ENCODE measurements at regions not wholly inside any gene's neighbourhood (a gene's known extent, or its start where the extent isn't known, plus 50 kb on each side); places are given as distances from the start of the nearest gene placed in this dataset.
A peak's percentile ranks its signal among the peaks of the same experiment; 100 is the strongest.
"Not testable (repeated sequence)": the region's sequence is repeated elsewhere in the genome, so short reads cannot be mapped to it uniquely, and the experiment has no call there.

DNA sequence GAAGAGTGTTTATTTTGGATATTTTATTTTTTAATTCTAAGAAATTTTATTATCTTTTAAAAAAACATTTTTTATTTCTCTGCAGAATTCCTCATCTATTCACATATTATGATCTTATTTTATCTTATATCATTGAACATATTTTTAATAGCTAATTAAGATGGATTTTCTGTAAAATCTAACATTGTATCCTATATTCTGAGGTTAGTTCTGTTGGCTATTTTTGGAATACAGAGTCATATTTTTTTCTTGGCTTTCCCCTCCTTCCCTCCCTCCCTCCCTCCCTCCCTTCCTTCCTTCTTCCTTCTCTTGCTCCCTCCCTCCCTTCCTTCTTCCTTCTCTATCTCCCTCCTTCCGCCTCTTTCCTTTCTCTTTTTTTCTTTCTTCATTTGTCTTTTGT, 2326.6 kb upstream of the RAG2 start:
- no peak for DNase-seq (ENCODE audit: low read depth in 2 of 3, low spot score in 2 of 3)

DNA sequence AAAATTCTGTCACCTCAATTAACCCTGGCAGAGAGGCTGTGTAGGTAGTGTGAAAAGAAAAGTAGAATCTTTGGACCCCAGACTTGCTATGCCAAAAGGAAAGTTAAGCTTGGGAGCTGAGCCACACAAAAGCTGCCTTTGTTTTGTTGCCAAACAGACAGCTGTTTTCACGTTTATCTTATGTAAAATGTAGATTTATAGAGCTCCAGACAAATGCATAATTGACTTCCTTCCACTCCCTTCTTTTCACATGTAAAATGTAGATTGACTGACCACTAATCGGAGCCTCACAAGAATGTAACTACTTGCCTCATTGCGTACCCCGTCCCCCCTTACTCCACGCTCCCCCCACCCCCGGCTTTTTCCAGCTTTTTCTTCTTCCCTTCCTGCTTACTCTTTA, 2302.2 kb upstream of the RAG2 start:
- DNase-seq (ENCODE audit: low read depth in 2 of 3, low spot score in 2 of 3) = no peak

DNA sequence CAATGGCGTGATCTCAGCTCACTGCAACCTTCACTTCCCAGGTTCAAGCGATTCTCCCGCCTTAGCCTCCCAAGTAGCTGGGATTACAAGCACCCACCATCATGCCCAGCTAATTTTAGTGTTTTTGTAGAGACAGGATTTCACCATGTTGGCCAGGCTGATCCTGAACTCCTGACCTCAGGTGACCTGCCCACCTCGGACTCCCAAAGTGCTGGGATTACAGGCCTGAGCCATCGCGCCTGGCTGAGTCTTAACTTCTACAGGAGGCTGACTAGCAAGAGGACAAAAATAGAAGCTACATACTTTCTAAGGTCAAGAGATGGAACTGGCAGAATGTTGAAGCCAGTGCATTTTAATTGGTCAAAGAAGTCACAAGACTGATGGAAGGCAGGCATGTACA, 2296.2 kb upstream of the RAG2 start:
- DNase-seq (ENCODE audit: low read depth in 2 of 3, low spot score in 2 of 3) = not testable (repeated sequence)

DNA sequence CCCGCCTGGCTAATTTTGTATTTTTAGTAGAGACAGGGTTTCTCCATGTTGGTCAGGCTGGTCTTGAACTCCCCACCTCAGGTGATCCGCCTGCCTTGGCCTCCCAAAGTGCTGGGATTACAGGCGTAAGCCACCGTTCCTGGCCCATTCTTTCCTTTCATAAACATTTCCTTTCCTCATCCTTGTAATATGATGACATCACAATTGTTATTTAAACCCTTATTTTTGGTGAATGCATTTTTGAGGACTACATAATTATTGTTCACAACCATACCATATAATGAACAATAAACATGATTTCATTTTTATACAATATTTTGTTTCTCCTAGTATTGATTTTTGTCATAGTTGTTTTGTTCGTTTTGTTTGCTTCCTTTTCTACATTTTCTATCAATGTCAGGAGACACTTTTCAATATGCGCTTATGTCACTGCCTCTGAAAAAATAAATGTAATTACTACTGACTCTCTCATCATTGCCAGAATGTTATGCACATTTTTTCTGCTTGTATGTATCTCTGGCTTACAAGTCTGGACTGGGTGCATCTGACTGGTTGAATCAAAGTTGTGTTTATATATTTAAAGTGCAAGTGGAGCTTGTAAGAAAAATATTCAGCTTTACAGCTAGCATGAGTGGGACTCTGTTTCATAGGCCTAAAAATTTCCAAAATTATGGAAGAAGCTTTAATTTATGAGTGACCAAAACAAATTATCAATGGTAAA, 2286.3 kb upstream of the RAG2 start:
- no peak for DNase-seq (ENCODE audit: low read depth in 2 of 3, low spot score in 2 of 3)

DNA sequence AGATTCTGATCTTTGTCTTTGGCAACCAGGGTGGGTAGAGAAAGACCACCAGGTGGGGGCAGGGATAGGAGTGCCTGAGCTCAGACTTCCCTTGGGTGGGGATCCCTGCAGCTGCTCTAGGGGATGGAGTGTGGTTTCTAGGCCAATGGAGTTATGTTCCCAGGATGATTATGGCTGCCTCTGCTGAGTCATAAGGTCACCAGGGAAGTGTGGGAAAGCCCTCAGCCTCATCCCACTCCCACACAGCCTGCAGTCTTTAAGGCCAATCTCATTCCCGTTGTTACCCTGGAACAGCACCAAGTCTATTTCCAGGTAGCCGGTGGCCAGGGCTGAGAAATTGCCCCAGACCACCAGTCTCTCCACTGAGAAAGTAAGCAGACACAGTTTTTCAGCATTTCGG, 2269.3 kb upstream of the RAG2 start:
- DNase-seq (ENCODE audit: low read depth in 2 of 3, low spot score in 2 of 3) = no peak

DNA sequence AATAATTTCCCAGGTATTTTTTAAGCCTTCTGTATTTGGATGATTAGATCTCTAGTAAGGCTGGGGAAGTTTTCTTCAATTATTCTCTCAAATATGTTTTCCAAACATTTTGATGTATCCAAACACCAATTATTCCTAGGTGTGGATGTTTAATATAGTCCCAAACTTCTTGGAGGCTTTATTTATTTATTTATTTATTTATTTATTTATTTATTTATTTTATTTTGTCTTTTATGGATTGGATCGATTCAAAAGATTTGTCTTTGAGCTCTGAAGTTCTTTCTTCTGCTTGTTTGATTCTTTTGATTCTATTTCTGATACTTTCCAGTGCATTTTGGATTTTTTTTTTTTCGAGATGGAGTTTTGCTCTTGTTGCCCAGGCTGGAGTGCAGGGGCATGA, 2267.9 kb upstream of the RAG2 start:
- no peak for DNase-seq (ENCODE audit: low read depth in 2 of 3, low spot score in 2 of 3)

DNA sequence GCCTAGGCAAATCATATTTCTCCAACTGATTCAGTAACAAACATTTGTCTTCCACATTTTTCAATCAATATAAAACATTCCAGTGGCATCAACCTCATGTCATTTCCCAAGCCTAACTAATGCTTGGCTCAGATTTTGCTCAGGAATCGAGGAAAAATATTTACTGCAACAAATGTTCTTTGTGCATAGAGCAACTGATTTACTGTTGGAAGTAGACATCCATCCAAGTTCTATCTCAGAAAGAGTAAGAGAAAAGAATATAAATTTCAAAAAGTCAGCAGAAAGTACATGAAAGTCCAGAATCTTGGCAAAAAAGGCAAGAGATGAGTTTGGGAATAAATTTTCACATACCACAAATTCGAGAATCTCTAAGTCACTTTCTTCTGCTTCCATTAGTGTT, 2245.0 kb upstream of the RAG2 start:
- no peak for DNase-seq (ENCODE audit: low read depth in 2 of 3, low spot score in 2 of 3)

DNA sequence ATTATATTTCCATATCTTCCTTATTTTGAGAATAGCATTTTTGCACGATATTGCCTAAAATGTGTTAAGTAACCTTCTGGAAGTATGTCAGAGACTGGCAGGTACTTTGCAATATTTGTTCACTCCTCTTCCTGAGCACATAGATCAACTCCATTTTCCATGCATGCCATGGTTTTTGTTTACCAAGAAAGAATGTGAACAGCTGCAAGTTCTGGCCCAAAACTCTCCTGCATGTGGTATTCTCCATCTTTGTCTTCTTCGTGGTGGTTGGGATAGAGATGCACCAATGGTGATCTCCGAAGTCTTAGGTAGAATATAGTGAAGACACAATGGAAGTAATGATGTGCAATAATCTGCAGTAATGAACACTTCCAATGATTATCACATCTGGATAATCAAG, 2241.0 kb upstream of the RAG2 start:
- no peak for DNase-seq (ENCODE audit: low read depth in 2 of 3, low spot score in 2 of 3)

DNA sequence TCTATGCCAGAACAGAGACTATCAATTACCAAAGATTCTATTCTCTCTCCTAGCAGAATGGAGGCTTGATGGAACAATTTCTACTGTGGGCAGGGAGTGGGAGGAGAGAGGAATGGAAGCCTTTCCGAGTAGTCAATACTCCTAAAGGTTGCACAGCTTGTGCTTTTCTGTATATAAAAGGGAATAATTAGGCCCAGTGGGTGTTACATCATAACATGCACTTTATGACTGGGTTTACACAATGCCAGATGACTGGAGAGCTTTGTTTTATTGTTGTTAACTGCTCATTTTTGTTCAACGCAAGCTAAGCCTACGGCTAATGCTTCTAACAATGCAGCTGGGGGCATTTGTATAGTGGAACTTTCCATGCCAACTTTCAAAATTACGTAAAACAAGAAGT, 2237.9 kb upstream of the RAG2 start:
- no peak for DNase-seq (ENCODE audit: low read depth in 2 of 3, low spot score in 2 of 3)

DNA sequence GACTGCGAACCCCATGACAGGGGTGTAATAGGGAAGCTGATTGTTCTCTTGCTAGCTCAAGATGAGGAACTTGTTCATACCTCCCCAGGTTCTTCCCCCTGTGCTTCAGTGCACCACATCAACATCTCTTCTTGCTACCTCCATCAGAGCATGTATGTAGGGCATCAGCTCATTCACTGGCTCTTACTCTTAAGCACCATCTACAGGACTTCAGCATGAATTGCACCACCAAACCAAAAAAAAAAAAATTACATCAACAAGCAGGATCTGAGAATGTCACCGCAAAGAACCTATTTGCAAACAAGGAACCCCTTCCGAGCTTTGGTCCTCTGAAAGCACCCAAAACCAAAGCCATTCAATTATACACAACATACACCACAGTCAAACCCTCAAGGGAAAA, 2226.5 kb upstream of the RAG2 start:
- peak in 1 of 3 donors; percentile 15 for DNase-seq (ENCODE audit: low read depth in 2 of 3, low spot score in 2 of 3)

DNA sequence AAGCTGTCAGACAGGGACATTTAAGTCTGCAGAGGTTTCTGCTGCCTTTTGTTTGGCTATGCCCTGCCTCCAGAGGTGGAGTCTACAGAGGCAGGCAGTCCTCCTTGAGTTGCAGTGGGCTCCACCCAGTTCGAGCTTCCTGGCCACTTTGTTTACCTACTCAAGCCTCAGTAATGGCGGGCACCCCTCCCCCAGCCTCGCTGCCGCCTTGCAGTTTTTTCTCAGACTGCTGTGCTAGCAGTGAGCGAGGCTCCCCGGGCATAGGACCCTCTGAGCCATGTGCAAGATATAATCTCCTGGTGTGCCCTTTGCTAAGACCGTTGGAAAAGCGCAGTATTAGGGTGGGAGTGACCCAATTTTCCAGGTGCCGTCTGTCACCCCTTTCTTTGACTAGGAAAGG, 2223.8 kb upstream of the RAG2 start:
- DNase-seq (ENCODE audit: low read depth in 2 of 3, low spot score in 2 of 3) = not testable (repeated sequence)

DNA sequence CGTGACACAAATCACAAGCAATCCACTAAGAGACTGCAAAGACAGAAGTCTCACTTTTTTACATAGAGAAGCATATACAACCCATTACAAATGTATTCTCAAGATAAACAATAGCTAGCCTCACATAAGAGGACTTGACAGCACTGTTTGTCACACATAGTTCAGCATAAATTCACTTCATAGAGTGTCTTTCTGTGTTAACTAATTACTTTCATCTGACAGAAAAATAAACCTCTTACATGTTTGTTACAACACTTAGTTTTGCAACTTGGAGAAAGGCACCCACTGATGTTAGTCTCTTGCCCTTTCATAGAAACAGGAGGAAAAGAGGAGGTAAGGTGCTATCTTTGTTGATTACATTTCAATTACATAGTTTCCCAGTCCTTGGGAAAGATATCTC, 2221.9 kb upstream of the RAG2 start:
- no peak for DNase-seq (ENCODE audit: low read depth in 2 of 3, low spot score in 2 of 3)

DNA sequence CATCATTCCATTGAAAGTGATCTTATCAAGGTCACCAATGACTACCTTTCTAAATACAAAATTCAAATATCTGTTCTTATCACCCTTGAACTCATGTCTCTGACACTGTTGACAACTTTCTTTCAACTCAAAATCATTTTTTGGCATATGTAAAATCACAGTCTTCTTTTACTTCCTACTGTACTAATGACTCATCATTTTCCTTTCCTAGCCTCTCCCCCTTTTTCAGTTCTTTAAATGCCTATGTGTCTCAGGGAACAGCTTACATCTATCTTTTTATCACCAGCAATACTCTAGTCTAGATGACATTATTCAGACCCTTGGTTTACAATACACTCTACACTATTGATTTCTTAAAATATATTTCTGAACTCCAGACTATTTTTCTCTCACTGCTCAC, 2220.7 kb upstream of the RAG2 start:
- DNase-seq (ENCODE audit: low read depth in 2 of 3, low spot score in 2 of 3) = no peak

DNA sequence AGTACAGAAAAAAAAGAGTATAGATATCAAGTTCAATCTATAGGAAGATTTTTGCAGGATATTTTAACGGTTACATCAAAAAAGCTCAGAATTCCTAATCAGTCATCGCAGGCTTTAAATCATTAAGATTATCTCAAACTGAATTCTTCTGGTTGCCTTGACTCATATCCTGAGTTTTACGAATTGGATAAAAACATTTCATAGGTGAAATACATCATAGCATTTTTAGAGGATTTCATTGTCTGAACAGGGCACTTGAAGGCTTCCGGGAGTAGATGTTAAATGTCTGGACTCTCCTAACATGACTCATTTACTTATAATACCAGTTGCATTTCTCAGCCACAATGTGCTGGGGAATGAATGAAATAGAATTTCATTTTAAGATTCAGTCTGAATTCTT, 2216.6 kb upstream of the RAG2 start:
- DNase-seq (ENCODE audit: low read depth in 2 of 3, low spot score in 2 of 3) = no peak

DNA sequence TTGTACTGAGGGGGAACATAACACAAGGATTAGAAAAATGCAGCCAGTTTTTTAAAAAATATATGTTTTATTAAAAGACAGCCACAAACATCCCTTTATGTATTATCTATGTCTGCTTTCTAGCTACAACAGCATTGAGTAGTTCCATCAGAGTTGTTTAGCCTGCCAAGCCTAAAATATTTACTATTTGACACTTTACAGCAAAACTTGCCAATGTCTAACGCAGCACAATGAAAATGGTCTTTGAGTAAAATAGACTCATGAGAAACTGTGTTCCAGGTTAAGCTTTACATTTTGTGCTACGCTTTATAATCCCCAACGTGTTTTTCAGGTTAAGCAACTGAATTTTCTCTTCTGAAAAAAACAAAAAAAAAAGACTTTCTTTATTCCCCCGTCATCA, 2211.5 kb upstream of the RAG2 start:
- no peak for DNase-seq (ENCODE audit: low read depth in 2 of 3, low spot score in 2 of 3)

DNA sequence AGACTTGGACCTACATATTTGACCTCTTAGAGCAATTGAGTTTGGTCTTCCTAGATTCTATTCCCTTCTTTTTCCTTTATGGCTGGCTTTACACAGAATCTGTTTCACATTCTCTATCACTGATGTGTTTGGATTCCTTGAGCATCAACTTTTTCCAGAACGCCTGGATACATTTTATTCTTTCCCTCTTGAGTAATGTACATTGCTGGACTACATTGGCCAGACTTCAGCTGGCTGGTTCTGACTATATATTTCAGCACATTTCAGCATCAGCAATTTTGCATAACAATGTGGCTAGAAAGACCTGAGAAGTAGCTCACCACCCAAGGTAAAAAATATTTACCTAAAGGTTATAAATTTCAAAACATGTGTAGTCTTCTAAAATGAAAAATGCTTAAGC, 2198.2 kb upstream of the RAG2 start:
- no peak for DNase-seq (ENCODE audit: low read depth in 2 of 3, low spot score in 2 of 3)

DNA sequence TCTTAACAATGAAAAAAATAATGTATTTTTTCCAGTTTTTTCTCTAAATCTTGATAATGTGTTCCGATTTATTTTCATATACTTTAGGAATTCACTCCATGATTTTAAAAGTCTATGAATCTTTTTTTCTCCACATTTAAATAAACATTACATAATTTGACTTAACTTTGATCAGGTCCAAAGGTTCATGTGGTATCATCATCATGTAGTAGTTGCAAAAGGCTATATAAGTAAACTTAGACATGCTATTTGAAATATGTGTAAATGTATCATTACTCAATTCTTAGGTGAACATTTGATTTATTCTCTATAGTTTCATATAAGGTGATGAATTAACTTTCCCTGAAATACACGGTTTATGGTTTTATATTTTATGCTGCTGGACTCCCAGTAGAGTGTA, 2197.0 kb upstream of the RAG2 start:
- no peak for DNase-seq (ENCODE audit: low read depth in 2 of 3, low spot score in 2 of 3)

DNA sequence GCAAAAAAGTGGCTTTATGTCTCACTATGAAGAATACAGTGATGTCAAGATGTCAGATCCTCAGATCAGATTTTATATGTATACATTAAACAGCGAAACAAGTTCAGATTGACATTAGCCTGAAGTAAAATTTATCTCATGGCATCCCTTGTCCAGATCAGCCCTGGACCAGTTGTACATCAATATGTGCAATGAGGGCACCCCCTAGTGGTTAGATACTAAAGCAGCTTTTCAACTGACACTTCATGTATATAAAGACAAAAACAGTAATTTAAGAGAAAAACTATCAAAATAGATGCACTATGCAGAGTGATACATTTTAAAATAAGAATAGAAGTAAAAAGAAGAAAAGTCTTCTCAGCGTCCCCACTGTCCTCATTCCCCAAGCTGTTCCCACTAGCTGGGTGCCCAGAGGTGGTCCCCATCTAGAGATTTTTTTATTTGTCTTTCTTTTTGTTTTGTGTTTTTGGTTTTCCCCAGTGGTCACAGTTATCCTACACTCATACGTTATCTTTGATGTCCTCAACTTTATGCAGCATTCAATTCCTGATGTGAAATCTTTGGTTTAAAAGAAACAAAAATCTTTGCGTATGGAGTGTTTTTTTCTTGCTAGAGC, 2193.4 kb upstream of the RAG2 start:
- peak in 2 of 3 donors; percentile 45 to 79 for DNase-seq (ENCODE audit: low read depth in 2 of 3, low spot score in 2 of 3)

DNA sequence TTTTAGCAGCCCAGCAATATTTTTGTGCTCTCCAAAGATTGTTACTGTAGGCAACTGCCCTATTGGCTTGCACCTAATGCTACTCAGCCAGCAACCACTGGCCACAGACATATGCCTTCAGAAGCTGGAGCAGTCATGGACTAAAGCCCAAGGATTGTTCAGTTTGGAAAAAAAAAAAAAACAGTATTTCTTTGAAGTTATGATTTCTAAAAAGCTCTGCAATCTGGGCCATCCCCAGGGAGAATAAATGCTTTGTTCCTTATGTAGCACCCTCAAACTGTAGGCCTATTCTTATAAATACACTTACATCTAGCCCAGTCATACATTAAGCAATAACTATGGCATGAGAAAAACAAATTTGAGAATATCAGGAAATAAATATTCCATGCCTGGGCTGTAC, 2190.5 kb upstream of the RAG2 start:
- DNase-seq (ENCODE audit: low read depth in 2 of 3, low spot score in 2 of 3) = no peak

DNA sequence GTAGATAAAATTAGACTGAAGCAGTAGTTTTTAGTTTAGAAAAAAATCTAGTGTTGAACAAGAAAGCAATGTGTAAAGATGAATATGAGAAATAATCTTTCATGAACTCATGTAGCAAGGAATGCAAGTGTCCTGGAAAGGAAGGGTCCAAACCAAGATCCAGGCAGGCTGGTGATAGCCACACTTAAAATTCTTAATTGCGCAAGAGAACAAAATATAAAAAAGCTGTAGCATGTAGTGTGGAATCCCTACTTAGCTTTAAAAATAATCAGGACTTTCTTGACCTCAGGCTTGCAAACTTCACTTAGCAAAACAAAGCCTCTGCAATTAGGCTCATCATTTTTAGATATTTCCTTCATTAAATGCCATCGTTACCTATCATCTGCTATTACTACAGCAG, 2186.1 kb upstream of the RAG2 start:
- no peak for DNase-seq (ENCODE audit: low read depth in 2 of 3, low spot score in 2 of 3)

DNA sequence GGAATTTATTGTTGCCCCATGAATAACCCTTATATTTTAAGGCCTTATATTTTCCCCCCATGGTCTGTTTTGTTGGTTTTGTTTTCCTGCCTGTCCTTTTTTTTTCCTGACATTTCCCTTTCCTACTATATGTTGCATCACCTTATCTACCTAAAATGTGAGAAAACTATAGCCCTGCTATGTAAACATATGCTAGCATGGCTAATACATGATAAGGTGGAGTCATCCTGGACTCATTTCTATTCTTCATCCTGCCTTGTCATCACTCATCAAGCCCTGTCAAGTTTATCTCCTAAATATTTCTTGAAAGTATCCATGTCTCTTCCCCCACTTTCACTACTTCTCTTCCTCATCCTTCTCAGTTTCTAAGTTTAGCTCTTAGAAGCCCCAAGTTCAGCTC, 2168.8 kb upstream of the RAG2 start:
- no peak for DNase-seq (ENCODE audit: low read depth in 2 of 3, low spot score in 2 of 3)

DNA sequence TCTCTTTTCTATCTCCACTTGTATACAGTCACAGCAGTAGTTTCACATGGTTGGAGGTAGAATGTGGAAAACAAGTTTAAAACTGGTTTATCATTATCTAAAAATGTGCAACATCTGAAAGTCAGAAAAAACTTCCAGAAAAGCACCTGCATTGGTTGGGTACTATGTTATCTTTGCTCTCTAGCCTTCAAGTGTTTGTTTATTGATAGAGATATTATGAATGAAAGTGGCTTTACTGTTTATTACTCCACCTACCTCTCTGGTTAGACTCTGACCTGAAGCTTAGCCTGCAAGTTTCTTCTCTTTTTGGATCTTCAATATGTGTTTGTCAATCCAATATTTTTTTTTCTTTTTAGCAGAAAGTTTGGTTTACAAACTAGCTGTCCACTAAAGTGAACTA, 2161.4 kb upstream of the RAG2 start:
- DNase-seq (ENCODE audit: low read depth in 2 of 3, low spot score in 2 of 3) = no peak

DNA sequence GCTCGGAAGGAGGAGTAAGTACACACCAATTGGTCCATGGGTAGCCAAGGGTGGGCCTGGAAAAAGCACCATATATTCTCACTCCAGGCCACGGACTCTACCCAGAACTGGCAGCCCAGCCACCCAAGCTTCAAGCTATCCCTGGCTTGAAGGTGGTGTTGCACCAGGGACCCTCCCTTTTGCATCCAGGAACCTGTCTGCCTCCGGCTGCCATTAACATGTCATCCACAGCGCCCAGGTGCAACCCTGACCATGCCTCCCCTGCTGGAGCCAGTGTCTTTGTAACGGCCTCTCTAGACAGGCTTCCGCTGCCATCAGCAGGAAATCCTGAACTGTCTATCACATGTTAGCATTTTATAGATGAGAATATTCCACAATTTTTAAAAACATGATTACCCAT, 2158.5 kb upstream of the RAG2 start:
- no peak for DNase-seq (ENCODE audit: low read depth in 2 of 3, low spot score in 2 of 3)

All from hematopoietic multipotent progenitor cell (in vitro differentiated cells).